AML-193 (cell line): ENCODE measurements at regions not wholly inside any gene's neighbourhood (a gene's known extent, or its start where the extent isn't known, plus 50 kb on each side); places are given as distances from the start of the nearest gene placed in this dataset.

Source experiments
- DNase-seq, 2 experiments: peaks; one replicate each; lab custom pipeline; 2025; lab: John Stamatoyannopoulos, UW

DNA sequence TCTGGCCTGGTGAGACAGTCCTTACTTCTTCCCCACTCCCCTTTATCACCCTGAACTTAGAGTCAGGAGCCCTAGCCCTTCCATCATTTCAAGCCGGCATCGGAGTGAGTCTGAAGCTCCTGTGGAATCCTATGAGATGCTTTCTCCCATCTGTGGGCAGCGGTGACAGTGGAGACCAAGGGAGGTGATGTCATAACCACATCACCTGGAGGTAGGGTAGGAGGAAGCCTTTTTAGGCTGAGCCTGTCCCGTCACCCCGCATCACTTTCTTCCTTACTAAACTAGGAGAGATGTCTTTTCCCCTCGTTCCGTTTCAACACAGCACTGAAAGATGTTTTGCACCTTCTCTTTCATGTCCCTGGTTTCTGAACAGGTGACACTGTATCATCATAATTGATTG is 124.1 kb upstream of the WWC1 start:
- no peak for DNase-seq

DNA sequence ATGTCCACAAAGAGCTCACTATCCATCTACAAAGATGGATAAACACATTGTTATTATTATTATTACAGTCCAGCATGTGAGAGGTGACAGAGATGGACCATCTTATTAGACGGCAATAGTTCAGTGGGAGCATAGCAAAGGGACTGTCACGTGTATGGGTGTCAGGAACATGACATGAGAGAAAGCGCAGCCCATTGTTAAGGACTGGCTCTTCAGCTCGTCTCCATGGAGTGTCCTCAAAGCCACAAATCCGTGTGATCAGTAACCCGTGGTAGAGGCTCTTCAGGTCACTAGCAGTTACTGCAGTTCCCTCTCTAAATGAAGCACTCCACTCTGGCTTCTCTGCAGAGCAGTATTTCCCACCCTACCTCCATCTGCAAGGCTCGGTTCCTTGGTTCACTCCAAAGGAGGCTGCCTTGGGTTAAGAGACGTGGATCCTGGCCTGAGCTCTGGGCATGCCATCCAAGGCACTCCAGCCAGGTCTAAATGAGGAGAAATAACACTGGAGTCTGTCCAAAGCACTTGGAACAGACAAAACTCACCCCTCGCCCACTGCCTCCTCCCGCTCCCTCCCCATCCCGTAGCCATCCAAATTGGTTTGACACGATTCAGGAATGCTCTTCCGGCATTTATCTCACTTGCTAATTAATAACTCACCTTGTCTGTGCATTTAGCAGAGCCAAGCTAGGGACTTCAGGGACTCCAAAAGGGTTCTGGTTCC is 122.3 kb upstream of the WWC1 start:
- DNase-seq, result no peak

DNA sequence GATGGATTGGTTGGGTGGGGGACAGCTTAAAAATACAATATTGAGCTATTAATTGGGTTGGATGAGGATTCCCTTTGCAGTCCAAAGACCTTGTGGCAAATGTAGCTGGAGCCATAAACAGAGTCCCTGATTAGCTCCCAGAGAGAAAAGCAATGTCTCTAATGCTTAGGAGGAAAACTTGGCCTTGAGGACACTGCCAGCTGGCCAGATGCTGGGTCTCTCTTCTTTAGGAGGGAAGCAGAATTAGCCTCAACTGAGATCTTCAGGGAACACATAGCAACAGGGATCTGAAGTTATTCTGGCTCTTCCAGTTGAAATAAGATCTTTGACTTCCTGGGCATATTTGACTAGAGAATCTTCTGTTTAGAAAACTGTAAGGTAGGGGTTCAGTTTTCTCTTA is 121.7 kb upstream of the WWC1 start:
- DNase-seq, result no peak

DNA sequence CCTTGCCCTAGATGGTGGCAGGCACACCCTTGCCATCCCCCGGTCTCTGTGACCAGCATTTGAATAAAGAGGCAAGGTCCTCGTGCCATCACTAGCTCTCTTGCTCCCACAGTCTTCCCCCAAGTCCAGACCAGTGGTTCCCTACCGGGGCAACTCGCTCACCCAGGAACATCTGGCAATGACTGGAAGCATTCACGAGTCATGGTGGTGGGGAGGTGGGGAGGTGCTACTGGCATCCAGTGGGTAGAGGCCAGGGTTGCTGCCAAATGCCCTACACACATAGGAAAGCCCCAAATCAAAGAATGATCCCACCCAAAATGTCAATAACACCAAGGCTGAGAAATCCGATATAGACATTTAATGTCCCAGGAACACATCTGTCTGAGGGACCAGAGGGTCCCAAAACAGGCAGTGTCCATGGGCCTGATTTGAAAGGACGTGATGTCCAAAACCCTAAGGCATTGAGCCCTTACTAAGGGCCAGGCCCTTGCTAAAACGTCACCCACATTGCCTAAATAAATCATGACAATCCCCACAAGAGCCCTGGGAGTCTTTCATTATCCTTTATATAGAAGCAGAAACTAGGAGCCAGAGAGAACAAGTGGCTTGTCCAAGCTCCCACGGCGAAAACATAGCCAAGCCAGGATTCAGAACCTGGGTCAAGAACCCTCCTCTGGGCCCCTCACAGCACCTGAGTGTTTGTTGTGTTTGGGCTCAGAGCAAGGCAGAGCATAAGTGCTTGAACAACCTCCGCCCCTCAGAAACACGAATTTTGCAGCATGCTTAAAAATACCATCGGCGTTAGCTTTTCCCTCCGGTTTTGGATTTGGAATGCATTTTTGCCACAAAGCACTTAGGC is 119.3 kb upstream of the WWC1 start:
- no peak for DNase-seq

DNA sequence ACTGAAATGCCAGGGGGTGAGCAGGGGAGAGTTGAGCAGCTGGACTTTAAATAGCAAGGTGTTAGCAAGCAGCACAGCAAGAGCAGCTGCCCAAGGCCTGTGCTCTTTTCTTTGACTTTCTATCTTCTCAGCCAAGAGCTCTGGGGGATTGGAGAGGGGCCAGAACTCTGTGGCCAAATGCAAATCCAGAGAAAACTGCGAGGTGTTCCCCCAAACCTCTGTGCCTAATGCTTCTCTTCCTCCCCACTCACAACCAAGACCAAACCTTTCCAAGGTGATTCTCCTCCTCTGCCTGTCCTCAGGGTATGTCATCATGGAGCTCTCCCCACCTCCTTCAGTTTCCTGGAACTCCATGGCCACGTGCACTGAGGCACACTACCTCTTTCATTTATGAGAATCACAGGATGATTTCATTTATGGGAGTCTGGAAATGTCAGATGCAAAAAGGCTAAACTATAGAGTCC is 118.7 kb upstream of the WWC1 start:
- DNase-seq, result no peak

DNA sequence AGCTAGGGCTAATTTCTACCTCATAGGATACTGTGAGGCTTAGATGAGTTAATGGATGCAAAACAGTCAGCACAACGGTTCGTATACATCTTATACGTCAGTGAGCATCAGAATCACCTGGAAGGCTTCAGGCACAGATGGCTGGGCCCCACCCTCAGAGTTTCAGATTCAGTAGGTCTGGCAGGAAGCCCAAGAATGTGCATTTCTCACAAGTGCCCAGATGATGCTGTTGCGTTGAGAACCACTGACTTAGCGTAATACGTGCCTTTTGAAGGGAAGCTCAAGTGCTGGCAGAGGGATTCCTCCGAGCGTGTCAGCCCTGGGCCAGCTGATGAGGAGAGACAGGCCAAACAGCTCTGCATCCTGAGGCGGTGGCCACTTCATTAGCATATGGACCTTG is 117.1 kb upstream of the WWC1 start:
- no peak for DNase-seq

DNA sequence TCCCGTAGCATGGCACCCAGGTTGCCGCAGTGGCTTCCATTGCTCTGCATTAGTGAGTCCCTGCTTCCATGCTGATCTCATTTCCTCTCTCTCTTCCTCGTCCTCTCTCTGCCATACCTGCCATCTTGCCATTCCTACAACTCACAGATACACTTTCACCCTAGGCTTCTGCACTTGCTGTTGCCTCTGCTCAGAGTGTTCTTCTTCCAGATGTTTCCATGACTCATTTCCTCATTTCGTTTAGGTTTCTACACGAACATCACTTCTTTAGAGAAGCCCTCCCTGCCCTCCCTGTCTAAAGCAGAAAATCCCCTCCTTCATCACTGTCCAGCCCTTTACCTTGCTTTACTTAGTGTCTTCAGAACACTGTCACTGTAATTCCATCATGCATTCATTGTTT is 115.2 kb upstream of the WWC1 start:
- no peak for DNase-seq

DNA sequence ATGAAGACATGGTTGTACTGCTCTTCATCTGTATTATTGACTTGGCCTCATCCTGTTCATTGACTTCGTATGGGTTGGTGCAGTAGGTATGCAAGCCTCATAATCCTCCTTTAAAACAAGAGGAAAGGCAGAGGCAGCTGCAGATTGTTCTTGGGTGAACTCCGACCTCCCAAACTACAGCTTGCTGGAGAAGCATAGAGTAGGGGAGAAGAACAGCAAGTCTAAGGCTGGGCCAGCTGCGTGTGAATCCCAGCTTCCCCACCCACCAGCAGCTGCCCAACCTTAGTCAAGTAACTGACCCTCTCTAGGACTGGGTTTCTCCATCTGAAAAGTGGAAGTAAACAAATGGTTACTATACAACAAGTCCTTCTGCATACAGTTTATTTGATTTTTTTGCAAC is 114.5 kb upstream of the WWC1 start:
- DNase-seq, result no peak

DNA sequence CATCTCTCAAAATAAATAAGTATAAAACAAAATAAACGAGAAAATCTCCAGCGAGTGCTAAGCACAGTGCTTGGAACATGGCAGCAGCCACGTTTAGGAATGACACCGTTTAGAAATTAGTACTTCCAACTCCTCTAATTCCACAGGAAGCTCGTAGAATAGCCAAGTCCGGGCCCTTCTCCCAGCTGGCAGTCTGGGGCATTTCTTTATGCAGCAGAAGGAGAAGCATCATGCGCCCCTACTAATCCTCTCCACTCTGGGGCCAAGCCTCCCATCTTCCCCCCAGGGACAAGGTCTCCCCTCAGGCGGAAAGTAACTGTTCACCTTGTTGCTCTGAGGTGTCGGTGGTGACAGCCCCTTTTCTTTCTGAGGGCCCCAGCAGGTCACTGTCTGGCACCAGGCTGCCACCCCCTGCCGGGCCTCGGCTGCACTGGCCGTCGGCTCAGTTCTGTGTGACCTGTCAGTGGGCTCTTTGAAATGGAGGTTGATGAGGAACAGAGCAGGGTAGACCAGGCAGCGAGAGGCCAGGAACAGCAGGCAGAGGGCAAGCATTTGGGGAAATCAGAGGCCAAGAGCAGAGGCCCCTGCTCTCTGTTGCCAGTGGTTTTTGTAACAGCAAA is 113.5 kb upstream of the WWC1 start:
- no peak for DNase-seq

DNA sequence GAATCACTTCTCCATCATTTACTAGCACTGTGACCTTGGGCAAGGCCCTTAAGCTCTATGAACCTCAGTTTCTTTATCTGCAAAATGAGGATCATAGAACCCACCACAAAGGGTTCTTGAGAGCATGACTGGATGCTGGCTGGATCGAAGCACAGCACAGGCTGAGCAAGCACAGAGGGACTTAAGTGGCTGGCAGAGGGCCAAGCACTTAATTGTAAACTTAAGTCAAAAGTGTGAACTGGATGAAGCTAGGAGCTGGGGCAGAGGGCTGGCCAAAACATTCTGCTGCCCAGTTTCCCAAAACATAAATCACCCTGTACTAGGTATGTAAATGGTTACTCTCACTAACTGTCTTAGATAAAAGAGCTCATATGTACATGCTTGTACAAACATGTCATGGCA is 112.3 kb upstream of the WWC1 start:
- DNase-seq, result no peak

DNA sequence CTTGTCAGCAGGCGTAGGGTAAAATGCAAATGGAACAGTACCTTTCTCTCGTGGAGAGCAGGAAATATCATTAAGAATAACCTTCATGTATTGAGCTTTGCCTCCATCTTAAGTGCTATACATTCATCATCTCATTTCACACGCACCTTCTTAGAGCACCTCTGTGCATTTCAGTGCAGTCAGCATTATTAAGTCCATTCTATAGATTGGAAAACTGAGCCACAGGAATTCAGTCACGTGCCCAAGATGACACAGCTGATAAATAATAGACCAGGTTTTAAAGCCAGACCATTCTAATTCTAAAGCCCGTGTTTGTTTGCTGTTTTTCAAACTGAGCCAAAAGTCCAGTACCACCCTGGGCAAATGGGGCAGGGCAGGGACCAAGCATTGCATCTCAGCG is 109.2 kb upstream of the WWC1 start:
- DNase-seq, result no peak

DNA sequence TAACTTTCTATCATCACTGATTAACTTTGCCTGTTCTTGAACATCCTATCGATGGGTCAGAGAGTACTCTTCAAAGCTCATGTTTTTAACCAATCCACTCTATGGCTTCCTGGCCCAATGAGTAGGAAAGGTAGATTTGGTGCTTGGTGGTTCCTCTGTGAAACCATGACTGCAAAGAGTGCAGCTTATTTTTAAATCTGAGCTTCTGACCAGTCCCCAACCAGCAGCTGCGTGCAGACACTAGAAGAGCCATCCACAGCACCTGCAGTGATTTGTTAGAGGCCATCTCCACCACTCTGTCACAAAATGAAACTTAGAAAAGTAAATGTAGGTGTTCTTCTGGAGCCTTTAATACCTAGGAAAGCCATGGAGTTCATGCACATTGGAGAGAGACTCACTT is 107.3 kb upstream of the WWC1 start:
- no peak for DNase-seq

DNA sequence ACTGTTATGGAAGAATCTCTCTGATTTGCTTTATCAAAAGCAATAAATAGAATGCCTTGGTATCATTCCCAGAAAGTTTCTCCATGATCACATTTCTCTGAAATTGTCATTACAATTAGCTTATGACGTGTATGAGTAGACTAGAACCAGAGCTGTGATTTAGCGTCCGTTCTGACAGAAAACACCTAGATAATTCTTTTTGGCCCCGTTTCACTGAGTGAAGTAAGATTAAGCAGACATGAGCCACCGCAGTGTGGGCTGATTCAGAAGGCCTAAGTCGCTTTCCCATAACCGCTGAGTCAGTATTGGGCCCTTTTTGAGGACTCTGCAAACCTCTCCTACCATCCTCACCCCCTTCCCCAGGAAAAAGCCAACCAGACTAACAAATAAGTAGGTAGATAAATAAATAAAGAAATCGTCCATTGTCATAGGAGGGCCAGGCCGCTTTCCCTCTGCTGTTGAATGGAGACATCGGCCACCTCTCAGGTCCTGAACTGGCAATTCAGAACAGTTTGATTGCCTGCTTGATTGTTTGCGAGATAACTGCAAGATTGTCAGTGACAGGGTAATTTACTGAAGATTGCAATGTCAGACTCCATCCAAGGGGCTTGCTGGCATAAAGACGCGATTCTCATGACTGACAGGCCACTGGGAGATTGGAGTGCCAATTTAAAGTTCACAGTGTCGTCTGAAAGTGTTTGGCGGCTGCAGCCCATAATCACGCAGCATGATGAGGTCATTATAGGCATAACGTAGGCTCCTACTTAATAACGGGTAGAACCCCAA is 105.0 kb upstream of the WWC1 start:
- no peak for DNase-seq

DNA sequence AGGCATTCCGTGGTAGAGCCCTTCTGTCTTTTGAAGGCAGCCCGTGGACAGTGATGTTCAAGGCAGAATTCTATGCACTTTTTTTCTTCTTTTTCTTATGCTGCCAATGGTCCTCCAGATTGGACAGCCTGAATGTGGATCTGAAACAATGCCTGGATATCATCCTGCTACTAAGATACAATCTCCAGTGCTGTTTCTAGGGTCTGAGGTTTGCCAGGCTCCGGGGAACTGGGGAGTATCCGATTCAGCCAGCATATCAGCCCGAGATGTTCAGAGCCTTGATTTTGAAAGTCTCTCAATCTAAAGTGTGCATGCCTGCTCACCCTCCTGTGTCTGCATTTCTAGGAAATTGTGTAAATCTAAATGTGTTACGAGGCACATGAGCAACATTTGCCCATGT is 103.8 kb upstream of the WWC1 start:
- DNase-seq, result no peak

DNA sequence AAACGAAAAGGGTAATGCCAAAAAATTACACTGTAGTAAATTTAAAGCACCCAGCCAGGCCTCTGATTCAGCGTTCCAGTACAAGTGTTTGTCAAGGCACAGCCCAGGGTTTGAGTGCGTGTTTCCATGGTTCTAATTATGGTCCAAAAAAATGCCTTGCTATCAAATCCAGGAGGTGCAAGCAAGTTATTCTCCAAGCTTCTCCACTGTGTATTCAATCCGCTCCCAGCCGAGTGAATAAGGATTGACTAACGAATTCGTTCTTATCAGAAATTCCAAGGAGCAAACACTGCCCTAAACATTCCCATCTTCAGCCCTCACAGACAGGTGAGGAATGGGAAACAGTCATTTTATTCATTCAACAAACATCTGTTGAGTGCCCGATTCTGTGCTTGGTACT is 103.3 kb upstream of the WWC1 start:
- no peak for DNase-seq

DNA sequence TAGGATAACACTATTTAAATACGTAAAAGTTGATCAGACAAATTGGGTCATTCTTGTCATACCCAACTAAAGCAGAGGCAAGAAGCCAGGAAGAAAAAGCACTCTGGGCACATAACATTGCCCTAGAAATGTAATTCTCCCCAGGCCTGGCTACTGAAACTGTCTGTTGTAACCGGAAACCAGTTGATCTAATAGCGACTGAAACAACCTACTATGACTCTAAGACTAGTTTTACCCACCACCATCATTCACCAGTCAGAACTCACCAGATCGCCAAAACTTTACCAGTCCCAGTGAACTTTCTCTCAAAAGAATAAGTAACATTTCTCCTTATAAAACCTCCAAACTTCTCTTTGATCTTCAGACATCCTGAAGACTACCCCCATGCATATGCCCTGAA is 99.3 kb upstream of the WWC1 start:
- DNase-seq, result no peak

DNA sequence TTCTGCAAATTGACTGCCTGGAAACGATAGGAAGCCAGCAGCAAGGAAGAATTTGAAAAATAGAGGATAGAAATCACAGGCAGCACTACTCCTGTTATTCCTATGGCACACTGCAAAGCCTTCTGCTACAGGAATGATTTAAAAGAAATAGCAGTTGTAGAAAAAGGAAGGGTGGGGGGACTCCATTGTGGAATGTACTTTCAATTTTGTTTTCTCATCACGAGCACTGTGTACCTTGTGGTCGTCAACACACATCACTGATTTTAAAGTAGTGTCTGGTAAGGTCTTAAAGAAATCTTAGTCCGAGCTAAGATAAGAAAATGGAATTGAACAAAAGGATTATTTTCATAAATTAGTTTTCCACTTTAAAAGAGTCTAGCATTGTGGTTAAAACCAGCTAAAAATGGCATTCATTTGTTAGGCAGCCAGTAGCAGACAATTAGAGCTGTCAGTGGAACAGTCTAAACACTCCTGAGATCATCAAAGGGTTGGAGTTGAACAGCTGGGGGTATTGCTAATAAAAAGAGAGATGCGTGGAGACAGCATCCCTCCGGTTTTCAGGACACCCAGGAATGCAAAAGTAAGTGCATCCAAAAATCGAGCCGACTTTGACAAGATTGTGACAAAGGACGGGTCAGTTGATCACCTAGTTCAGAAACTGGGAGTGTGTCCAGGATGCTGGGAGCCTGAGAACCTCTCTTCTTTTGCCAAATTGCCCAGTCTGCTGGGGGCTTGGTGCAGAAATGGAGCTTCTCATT is 97.8 kb upstream of the WWC1 start:
- no peak for DNase-seq

DNA sequence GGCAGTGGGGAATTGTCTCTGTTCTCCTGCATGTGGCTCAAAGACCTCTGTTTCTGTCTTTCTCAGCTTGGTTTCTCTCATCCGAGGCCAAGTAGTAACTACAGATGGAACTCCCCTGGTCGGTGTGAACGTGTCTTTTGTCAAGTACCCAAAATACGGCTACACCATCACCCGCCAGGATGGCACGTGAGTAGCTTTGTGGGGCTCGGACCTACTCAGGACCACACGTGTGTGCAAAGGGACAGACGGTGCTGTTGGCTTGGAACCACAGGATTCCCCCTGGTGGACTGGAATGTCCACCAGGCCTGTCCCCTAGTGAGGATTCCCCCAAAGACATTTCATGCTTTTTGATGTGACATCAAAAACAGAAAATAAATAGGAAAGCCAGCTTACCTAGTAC is 96.3 kb upstream of the WWC1 start:
- no peak for DNase-seq

DNA sequence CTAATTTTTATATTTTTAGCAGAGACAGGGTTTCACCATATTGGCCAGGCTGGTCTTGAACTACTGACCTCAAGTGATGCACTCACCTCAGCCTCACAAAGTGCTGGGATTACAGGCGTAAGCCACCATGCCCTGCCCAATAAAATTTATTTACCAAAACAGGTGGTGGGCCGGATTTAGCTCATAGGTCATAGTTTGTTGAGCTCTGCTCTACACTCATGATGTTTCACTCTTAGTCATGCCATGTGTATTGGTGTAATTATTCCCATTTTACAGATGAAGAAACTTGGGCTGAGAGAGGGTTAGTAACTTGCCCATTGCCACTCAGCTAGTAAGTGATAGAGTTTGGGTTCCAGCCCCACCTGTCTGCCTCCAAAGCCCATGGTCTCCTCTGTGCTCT is 93.1 kb upstream of the WWC1 start:
- no peak for DNase-seq

DNA sequence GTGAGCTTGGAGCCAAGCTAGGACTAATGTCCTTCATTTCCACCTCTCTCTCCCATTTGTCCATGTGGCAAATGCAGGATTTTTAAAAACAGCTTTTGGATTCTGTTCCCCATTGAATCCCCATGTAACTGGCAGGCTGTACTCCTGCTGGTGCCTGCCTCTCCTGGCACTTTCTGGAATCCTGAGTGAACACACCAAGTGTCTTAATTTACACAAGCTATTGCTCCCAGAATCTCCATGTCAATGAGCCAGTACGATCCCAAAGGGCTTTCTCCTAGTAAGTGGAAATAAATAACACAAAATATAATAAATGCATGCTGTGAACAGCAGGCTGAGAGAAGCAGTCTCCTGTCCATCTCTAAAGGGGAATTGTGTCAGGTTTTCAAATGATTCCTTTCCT is 88.4 kb upstream of the WWC1 start:
- no peak for DNase-seq

DNA sequence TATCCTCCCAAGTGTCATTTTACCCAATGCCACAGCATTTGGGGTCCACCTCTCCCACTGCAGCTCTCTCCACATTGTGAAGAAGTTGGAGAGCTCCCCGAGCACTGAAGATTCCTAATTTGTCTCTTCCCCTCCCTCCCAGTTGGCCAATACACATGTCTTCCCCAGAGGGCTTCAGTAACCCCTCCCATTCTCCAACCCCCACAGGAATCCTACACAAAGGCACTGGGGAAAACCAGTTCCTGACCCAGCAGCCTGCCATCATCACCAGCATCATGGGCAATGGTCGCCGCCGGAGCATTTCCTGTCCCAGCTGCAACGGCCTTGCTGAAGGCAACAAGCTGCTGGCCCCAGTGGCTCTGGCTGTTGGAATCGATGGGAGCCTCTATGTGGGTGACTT is 87.3 kb upstream of the WWC1 start:
- DNase-seq, result no peak
